Effector CD8-positive, alpha-beta T cell (primary cell): ENCODE measurements at regions not wholly inside any gene's neighbourhood (a gene's known extent, or its start where the extent isn't known, plus 50 kb on each side); places are given as distances from the start of the nearest gene placed in this dataset.
"Not testable (repeated sequence)": the region's sequence is repeated elsewhere in the genome, so short reads cannot be mapped to it uniquely, and the experiment has no call there.

Source experiments
- DNase-seq: peaks from one replicate; lab custom pipeline; 2025; lab: John Stamatoyannopoulos, UW

- no peak for DNase-seq
Measured at GRCh38 chr22:26804911-26805539, 147.6 kb downstream of the MIAT start.

GRCh38 chr22:26806445-26807175 is 149.2 kb downstream of the MIAT start:
- DNase-seq = no peak

GRCh38 chr22:26811647-26811992 is 154.2 kb downstream of the MIAT start:
- DNase-seq = no peak

GRCh38 chr22:26812731-26813130 is 155.3 kb downstream of the MIAT start:
- DNase-seq = no peak

GRCh38 chr22:26816726-26817125 is 159.3 kb downstream of the MIAT start:
- DNase-seq = no peak

- DNase-seq = no peak
Measured at GRCh38 chr22:26817926-26818325, 160.5 kb downstream of the MIAT start.

- DNase-seq = no peak
Measured at GRCh38 chr22:26821854-26822253, 164.5 kb downstream of the MIAT start.

GRCh38 chr22:26822313-26822712 is 164.9 kb downstream of the MIAT start:
- DNase-seq = no peak

- no peak for DNase-seq
Measured at GRCh38 chr22:26823966-26824365, 166.6 kb downstream of the MIAT start.

GRCh38 chr22:26825960-26826935 is 168.9 kb downstream of the MIAT start:
- DNase-seq = no peak

- DNase-seq = no peak
Measured at GRCh38 chr22:26827611-26828010, 170.2 kb downstream of the MIAT start.

- no peak for DNase-seq
Measured at GRCh38 chr22:26828311-26828710, 170.9 kb downstream of the MIAT start.

- DNase-seq = no peak
Measured at GRCh38 chr22:26830837-26831236, 173.4 kb downstream of the MIAT start.

GRCh38 chr22:26835023-26835422 is 177.6 kb downstream of the MIAT start:
- no peak for DNase-seq

GRCh38 chr22:26835929-26836528 is 178.6 kb downstream of the MIAT start:
- DNase-seq = peak; percentile 10

GRCh38 chr22:26837784-26838470 is 180.5 kb downstream of the MIAT start:
- DNase-seq = no peak

GRCh38 chr22:26838471-26838825 is 181.1 kb downstream of the MIAT start:
- no peak for DNase-seq

- no peak for DNase-seq
Measured at GRCh38 chr22:26839216-26839615, 181.8 kb downstream of the MIAT start.

- DNase-seq = not testable (repeated sequence)
Measured at GRCh38 chr22:26840770-26841169, 183.4 kb downstream of the MIAT start.

- no peak for DNase-seq
Measured at GRCh38 chr22:26842103-26842502, 184.7 kb downstream of the MIAT start.

- DNase-seq = no peak
Measured at GRCh38 chr22:26845021-26845743, 187.8 kb downstream of the MIAT start.
